Heart left ventricle (tissue), 16 donors: ENCODE measurements at regions not wholly inside any gene's neighbourhood (a gene's known extent, or its start where the extent isn't known, plus 50 kb on each side); places are given as distances from the start of the nearest gene placed in this dataset.
A peak's percentile ranks its signal among the peaks of the same experiment; 100 is the strongest.

ENCODE experiments used
- ATAC-seq, 4 donors: fragments of 200-7000 bp; cut with Tn5 transposase; one replicate each; pipeline ENCODE4 v1.9.1; 2020 to 2022; ENCODE audit warnings: moderate library complexity in 4 of 4, mild to moderate bottlenecking in 3 of 4, moderate number of reproducible peaks in 1 of 4
- DNase-seq, 5 donors: peaks; one replicate each; pipeline ENCODE4 v3.0.0-alpha.2; 2020
- H3K27ac ChIP-seq, 12 donors: fragments of 200-600 bp; sonication (generic) in 4 of 12; one replicate each; pipeline versions ENCODE4 v1.5.0 to v1.8.0; 2016 to 2022; ENCODE audit warnings: mild to moderate bottlenecking in 2 of 12
- H3K27me3 ChIP-seq, 9 donors: fragments of 200-600 bp; sonication (generic) in 2 of 9; one replicate each; pipeline versions ENCODE4 v1.5.1 to v1.8.0; 2016 to 2022; ENCODE audit warnings: mild to moderate bottlenecking in 3 of 9
- H3K36me3 ChIP-seq, 9 donors: fragments of 200-600 bp; sonication (generic) in 2 of 9; one replicate each; pipeline versions ENCODE4 v1.5.0 to v1.8.0; 2018 to 2022; ENCODE audit warnings: mild to moderate bottlenecking in 2 of 9
- H3K4me1 ChIP-seq, 12 donors: fragments of 200-600 bp; sonication (generic) in 4 of 12; one replicate each; pipeline versions ENCODE4 v1.5.0 to v1.8.0; 2016 to 2022; ENCODE audit warnings: mild to moderate bottlenecking in 3 of 12
- H3K4me3 ChIP-seq, 12 donors: fragments of 200-600 bp; sonication (generic) in 4 of 12; one replicate each; pipeline versions ENCODE4 v1.5.0 to v1.8.0; 2017 to 2022; ENCODE audit warnings: mild to moderate bottlenecking in 9 of 12, moderate library complexity in 4 of 12
- H3K9me3 ChIP-seq, 12 donors: fragments of 200-600 bp; sonication (generic) in 4 of 12; one replicate each; pipeline versions ENCODE4 v1.5.0 to v1.8.0; 2016 to 2022; ENCODE audit warnings: mild to moderate bottlenecking in 1 of 12
- CTCF ChIP-seq, 12 donors: fragments of 200-600 bp; sonication (generic) in 4 of 12; IDR thresholded peaks; one replicate each; pipeline versions ENCODE4 v1.5.0 to v1.8.0; 2018 to 2022; ENCODE audit warnings: antibody characterized with exemption in 12 of 12, mild to moderate bottlenecking in 5 of 12
- POLR2A ChIP-seq, 2 donors: fragments of 450-650 bp; IDR thresholded peaks; one replicate each; pipeline ENCODE4 v1.6.1; 2017; ENCODE audit warnings: antibody characterized with exemption in 2 of 2, mild to moderate bottlenecking in 2 of 2, moderate library complexity in 2 of 2
- WGBS, 4 donors: extraction: QIAGEN DNeasy Blood & Tissue Kit in 2 of 4; methylation state at CpG; one replicate each; pipeline versions ENCODE4 v1.1.5 to v1.1.7; 2013 to 2018; 5-methylcytosine and 5-hydroxymethylcytosine counted together
- intact Hi-C, 10 donors: fragments of 100-400 bp; cut with DNase I; formaldehyde crosslinking; loops; one replicate each; pipeline versions ENCODE4 v1.11.1 to v1.14.2; 2022
- donor health status: ischemic (EF 13 %, LVEDD 7.1; RV severe dilation, severe dysfunction).
- donor health status: healthy with polysubstance abuse.
- donor health status: DM: no; HTN: yes; CAD: no.
- donor health status: DM: no; HTN: no; CAD: no.
- donor health status: ischemic (EF 25% LVEDD 6.9; RV normal size, moderate dysfunction).
- donor health status: ischemic (EF 25% LVEDD 5.7; RV mildly dilated, moderate dysfunction).
- donor health status: healthy.
- donor health status: DM: yes; HTN: yes; CAD: no.
- donor health status: ischemic (EF 35%, LVEDD 5.7; RV mildly dilated, moderate dysfunction).
- donor health status: nonischemic (EF 11% LVEDD 7.7; RV severe dilation, severe dysfunction).
- donor health status: DM: yes; HTN: yes; CAD: no.
- donor health status: PGD.
- donor health status: ischemic (EF 29% LVEDD 5.4; RV normal size, mild dysfunction).
- donor health status: nonischemic (EF 23%, LVEDD 6.1; RV moderate dilation, normal function).

DNA sequence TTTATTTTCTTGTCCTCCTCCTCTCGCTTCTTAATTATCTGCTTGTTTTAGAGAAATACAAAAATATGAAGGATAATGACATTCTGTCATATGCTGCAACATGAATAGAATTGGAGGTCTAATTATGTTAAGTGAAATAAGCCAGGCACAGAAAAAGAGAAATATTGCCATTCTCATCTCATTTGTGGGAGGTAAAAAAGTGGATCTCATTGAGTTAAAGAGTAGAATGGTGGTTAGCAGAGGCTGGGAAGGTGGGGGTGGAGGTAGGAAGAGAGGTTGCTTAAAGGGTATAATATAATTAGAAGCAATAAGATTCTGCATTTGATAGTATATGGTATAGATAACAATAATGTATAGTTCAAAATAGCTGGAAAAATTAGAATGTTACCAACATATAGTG lies 231.3 kb downstream of the JRKL start:
- no peak for ATAC-seq
- no peaks in the 10 kb centered on the region for H3K36me3 ChIP-seq
- H3K4me1 ChIP-seq: peaks cover 0 to 6% (median 0%) of the 10 kb centered on the region in 12 donors
- no peaks in the 10 kb centered on the region for H3K27me3 ChIP-seq
- peaks cover 0 to 9% (median 3%) of the 10 kb centered on the region in 12 donors for H3K9me3 ChIP-seq
- H3K27ac ChIP-seq: peak overlapping the region in 10 of 12 donors; percentile 23 to 81 (median 66)
- TF ChIP-seq POLR2A (IDR thresholded peaks at IDR 0.05) (no peak), CTCF (IDR thresholded peaks at IDR 0.05) (no peak)
- no peak overlapping the region for H3K4me3 ChIP-seq
- no peak for DNase-seq
- intact Hi-C loops: loop anchor here in 1 of 10 donors (5.0 kb wide), 2 partner anchors 139 to 241 kb away; no protein-coding TSS in a partner anchor
- WGBS, 4 donors: 58 to 81% (median 69%) methylated on average over 1 of the region's 1 CpG

- WGBS, 4 donors: 42 to 60% (median 46%) methylated on average over 6 of the region's 6 CpGs
- Histone ChIP-seq H3K27ac (peak overlapping the region in 11 of 12 donors; percentile 35 to 86 (median 65)), H3K4me3 (no peak overlapping the region), H3K27me3 (no peaks in the 10 kb centered on the region), H3K36me3 (no peaks in the 10 kb centered on the region), H3K9me3 (peaks cover 0 to 19% (median 6%) of the 10 kb centered on the region in 12 donors), H3K4me1 (peaks cover 0 to 6% (median 0%) of the 10 kb centered on the region in 12 donors)
- TF ChIP-seq POLR2A (IDR thresholded peaks at IDR 0.05): no peak
- TF ChIP-seq CTCF (IDR thresholded peaks at IDR 0.05): no peak
- DNase-seq (peak in 4 of 5 donors; percentile 11 to 62 (median 42)), ATAC-seq (peak; percentile 94 to 98 (median 95))
- intact Hi-C loops: loop anchor here in 1 of 10 donors (5.0 kb wide), 2 partner anchors 140 to 240 kb away; no protein-coding TSS in a partner anchor
These were observed 232.3 kb downstream of the JRKL start for GRCh38 chr11:96622026-96622634.

GRCh38 chr11:96624126-96624525 lies 234.3 kb downstream of the JRKL start:
- Histone ChIP-seq H3K9me3 (peaks cover 0 to 25% (median 6%) of the 10 kb centered on the region in 12 donors), H3K4me1 (peaks cover 0 to 6% (median 0%) of the 10 kb centered on the region in 12 donors), H3K36me3 (no peaks in the 10 kb centered on the region), H3K27me3 (no peaks in the 10 kb centered on the region), H3K27ac (peak overlapping the region in 3 of 12 donors; percentile 15 to 71 (median 21)), H3K4me3 (no peak overlapping the region)
- WGBS, 4 donors: 68 to 71% (median 69%) methylated on average over 2 of the region's 2 CpGs
- intact Hi-C loops: loop anchor here in 1 of 10 donors (5.0 kb wide), 2 partner anchors 142 to 238 kb away; no protein-coding TSS in a partner anchor
- TF ChIP-seq POLR2A (IDR thresholded peaks at IDR 0.05): no peak
- no peak for TF ChIP-seq CTCF (IDR thresholded peaks at IDR 0.05)
- DNase-seq (no peak), ATAC-seq (no peak)

DNA sequence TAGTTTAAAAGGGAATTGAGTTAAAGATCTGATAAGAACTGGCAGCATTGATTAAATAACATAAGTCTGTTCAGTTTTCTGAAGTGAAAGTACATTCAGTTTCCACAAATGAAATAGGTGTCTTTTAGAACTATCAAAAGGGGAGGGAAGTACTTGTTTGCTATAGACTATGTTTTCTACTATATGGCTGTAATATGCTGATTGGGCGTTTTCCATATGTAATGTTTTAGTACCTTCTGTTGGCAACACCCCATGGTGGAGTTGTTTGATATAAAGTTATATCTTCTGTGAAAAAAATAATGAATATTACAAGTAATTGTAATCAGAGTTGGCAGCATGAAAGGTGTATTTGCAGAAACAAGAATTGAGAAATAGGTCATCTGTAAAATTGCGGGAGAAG lies 237.6 kb downstream of the JRKL start:
- Histone ChIP-seq H3K27me3 (no peaks in the 10 kb centered on the region), H3K9me3 (peaks cover 0 to 25% (median 6%) of the 10 kb centered on the region in 12 donors), H3K36me3 (no peaks in the 10 kb centered on the region), H3K27ac (no peak overlapping the region), H3K4me1 (peaks cover 0 to 6% (median 0%) of the 10 kb centered on the region in 12 donors), H3K4me3 (no peak overlapping the region)
- WGBS, 4 donors: 77 to 88% (median 80%) methylated on average over 2 of the region's 2 CpGs
- TF ChIP-seq POLR2A (IDR thresholded peaks at IDR 0.05): no peak
- TF ChIP-seq CTCF (IDR thresholded peaks at IDR 0.05): no peak
- DNase-seq (no peak), ATAC-seq (no peak)
- intact Hi-C loops: no loop called here
